GM18873 (cell line): ENCODE measurements at regions not wholly inside any gene's neighbourhood (a gene's known extent, or its start where the extent isn't known, plus 50 kb on each side); places are given as distances from the start of the nearest gene placed in this dataset.
"Not testable (repeated sequence)": the region's sequence is repeated elsewhere in the genome, so short reads cannot be mapped to it uniquely, and the experiment has no call there.

Experiments
- ATAC-seq: cut with Tn5 transposase; IDR thresholded peaks from one replicate; pipeline ENCODE4 v1.9.1; 2021; ENCODE audit warnings: mild to moderate bottlenecking, moderate library complexity, moderate number of reproducible peaks; ENCODE audit not compliant: unreplicated experiment, low FRiP score

GRCh38 chr6:92446052-92446451, 973.3 kb downstream of the EPHA7 start:
- no peak for ATAC-seq

GRCh38 chr6:92433911-92434310, 985.4 kb downstream of the EPHA7 start:
- no peak for ATAC-seq

GRCh38 chr6:92431502-92431901, 987.9 kb downstream of the EPHA7 start:
- ATAC-seq: no peak

DNA sequence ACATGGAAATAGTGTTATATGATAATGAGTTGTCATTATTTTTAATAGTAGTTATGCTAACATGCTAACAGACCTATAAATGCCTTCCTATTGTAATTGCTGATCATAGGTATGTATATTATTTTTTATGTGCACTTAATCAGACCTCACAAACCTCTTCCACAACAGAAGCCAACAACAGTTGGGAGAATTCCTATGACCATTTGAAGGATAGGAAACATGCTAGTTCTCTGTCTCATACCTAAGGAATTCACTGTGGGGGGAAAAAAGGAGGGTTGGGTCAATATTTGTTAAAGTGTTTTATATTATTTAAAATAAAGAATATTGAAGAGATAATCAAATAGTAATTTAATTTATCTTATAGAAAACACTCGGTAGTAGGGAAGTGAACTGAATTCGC, 990.9 kb downstream of the EPHA7 start:
- ATAC-seq: no peak

DNA sequence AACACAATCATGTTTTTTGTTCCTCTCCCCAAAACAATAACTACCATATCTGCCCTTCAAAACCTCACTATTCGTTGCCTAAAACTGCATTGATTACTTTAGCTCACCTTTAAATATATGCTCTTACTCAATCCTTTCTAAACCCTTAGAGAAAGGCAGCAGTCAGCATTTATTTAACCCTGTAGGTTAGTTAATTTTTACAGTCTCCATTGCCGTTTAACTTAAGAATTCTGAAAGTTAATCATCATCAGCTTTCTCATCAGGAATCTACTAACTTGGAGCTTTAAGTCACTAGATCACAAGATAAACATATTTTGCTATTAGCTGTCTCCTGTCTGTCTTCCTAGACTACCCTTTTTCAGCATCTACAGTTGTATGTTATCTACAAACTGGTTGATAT, 991.9 kb downstream of the EPHA7 start:
- ATAC-seq: no peak

- no peak for ATAC-seq
Measured at GRCh38 chr6:92415656-92416055, 1003.7 kb downstream of the EPHA7 start.

GRCh38 chr6:92408350-92408749, 1011.0 kb downstream of the EPHA7 start:
- ATAC-seq: no peak

- no peak for ATAC-seq
Measured at GRCh38 chr6:92404281-92404680, 1015.1 kb downstream of the EPHA7 start.

GRCh38 chr6:92399911-92400310, 1019.4 kb downstream of the EPHA7 start:
- ATAC-seq: no peak

DNA sequence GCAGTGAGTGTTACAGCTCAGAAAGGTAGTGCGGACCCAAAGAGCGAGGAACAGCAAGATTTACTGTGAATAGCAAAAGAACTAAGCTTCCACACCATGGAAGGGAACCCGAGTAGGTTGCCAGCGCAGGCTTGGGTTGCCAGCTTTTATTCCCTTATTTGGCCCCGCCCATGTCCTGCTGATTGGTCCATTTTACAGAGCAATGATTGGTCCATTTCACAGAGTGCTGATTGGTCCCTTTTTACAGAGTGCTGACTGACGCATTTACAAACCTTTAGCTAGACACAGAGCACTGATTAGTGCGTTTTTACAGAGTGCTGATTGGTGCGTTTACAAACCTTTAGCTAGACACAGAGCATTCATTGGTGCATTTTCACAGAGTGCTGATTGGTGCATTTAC, 1030.7 kb downstream of the EPHA7 start:
- not testable (repeated sequence) for ATAC-seq

DNA sequence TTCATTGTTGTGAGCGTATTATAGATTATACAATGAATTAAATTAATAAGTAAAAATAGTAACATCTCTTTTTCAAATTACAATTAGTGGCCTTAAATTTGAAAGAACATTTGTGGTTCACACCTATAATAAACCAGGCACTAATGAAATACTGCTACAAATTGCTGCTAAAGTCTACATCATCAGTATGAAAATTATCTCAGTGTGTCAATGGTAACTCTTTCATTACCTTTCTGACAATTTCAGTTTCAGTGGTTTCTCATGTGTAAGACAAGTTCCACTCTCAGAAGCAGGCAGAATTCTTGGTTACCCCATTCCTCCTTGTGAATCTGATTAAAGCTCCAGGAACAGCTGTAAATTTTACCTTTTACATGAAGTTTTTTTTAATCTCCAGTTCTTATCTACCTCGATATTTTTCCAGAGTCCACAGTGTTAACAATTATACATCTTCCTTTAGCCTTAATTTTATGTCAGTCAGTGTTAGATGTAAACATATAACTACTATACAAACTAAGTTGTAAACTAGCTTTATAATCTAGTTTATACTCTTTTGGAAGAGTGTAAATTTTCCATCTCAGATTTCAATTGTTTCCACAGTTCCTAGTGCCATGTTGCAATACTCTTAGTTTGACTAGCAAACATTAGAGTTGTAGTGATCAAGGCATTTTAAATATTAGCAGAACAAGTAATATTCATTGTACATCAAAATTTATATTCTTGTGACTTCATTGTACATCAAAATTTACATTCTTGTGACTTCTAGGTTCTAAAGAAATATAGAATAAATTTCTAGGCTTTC, 1038.4 kb downstream of the EPHA7 start:
- ATAC-seq: no peak

- no peak for ATAC-seq
Measured at GRCh38 chr6:92377137-92377536, 1042.2 kb downstream of the EPHA7 start.

GRCh38 chr6:92376691-92377090, 1042.7 kb downstream of the EPHA7 start:
- ATAC-seq: no peak

- no peak for ATAC-seq
Measured at GRCh38 chr6:92371211-92372208, 1047.8 kb downstream of the EPHA7 start.

GRCh38 chr6:92369309-92369708, 1050.0 kb downstream of the EPHA7 start:
- no peak for ATAC-seq

- ATAC-seq: no peak
Measured at GRCh38 chr6:92364948-92365541, 1054.3 kb downstream of the EPHA7 start.

GRCh38 chr6:92363111-92363510, 1056.2 kb downstream of the EPHA7 start:
- no peak for ATAC-seq

DNA sequence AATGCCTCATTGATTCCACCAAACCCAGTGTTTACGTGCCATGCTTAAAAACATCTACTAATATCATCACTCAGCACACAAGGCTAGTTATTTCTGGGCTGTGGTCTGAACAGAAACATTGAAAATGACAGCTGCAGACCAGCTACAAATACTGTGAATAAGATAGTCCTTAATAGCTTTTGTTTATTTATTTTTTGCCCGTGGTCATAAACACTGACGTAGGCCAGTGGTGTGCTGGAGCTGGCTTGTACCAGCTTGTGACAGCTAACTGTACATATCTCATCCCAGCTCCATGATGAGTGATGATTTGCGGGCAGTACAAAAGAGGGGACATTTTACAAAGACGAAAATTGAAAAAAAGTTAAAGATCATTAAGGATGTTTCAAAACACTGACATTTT, 1057.0 kb downstream of the EPHA7 start:
- ATAC-seq: no peak

GRCh38 chr6:92361990-92362389, 1057.4 kb downstream of the EPHA7 start:
- no peak for ATAC-seq

DNA sequence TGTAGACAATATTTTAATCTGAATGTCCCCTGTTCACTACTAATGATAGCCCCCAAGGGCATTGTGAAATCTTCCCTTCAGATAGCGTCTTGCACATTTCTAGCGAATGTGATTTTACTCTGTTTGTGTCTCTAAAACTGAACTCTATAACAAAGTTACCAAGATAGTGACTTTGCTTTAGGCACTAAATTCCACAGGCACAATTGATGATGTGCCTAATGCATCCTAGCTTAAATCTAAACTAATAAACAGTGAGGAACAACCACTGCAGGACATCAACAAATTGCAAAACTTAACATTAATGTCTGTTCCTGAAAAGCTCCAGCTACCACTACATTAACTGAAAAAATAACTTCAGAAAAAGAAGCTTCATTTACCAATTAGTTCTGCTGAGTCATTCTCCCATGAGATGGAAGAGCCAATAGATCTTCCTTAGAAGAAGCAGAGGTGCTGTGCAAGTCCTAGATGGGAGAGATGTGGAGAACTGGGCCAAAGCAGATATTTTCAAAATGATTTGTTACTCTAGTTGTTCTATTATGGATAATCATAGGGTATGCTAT, 1065.0 kb downstream of the EPHA7 start:
- ATAC-seq: no peak

DNA sequence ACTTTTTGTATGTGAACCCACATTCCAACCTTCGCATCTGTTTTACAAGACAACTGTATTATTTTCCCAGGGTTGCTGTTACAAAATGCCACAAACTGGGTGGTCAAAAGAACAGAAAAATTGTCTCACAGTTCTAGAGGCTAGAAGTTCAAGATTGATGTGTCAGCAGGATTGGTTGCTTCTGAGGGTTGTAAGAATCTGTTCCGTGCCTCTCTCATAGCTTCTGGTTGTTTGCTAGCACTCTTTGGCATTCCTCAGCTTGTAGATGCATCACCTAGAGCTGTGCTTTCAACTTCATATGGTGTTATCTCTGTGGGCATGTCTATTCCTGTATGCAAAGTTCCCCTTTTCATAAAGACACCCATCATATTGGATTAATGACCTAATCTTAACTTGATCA, 1067.2 kb downstream of the EPHA7 start:
- no peak for ATAC-seq
